ENCODE measurements at regions not wholly inside any gene's neighbourhood (a gene's known extent, or its start where the extent isn't known, plus 50 kb on each side); places are given as distances from the start of the nearest gene placed in this dataset.

DNA sequence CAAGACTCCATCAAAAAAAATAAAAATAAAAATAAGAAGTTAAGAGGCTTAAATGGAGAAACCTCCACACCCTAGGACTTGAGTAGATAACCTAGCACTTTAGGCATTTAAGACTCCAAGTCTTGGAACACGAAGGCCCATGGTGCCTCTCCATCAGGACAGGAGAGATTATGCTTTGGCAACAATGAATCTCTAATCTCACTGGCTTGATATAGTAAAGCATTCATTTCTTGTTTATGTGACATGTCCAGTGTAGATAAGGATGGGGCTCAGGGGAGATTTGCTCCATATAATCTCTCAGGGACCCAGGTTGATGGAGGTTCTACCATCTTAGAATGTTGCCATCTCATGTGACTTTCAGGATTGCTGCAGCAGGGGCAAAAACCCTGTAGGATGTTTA is 117.7 kb upstream of the FUT8 start:
- Histone ChIP-seq H3K4me2 (no peak overlapping the region), H3K27ac (no peak overlapping the region), H3K4me1 (peaks cover 16% of the 10 kb centered on the region), H3K4me3 (no peak overlapping the region), H3K9me3 (no peaks in the 10 kb centered on the region)
- ChIA-PET POLR2A (no interaction called here), CTCF (interaction anchor here (1.0 kb wide), 1 partner anchor 125 kb away, joined by 3 read pairs; no protein-coding TSS in a partner anchor)
- ATAC-seq (no peak), DNase-seq (ENCODE audit: low read depth in 1 of 2, low spot score in 1 of 2) (no peak), FAIRE-seq (no peak)
- TF ChIP-seq SREBF2 (IDR thresholded peaks at IDR 0.05): no peak
- TF ChIP-seq, protein P1, sequence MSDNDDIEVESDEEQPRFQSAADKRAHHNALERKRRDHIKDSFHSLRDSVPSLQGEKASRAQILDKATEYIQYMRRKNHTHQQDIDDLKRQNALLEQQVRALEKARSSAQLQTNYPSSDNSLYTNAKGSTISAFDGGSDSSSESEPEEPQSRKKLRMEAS (IDR thresholded peaks at IDR 0.05): no peak
- TF ChIP-seq CHD2 (IDR thresholded peaks at IDR 0.05; ENCODE audit: low read length, partially characterized antibody): no peak
- no peak for TF ChIP-seq CEBPB (IDR thresholded peaks at IDR 0.05)
- no peak for TF ChIP-seq ESRRA (IDR thresholded peaks at IDR 0.05; ENCODE audit: borderline replicate concordance, low read length)
- no peak for TF ChIP-seq TFCP2L1 (CRISPR knock-in tag; IDR thresholded peaks at IDR 0.05)
- TF ChIP-seq E2F6 (IDR thresholded peaks at IDR 0.05; ENCODE audit: borderline replicate concordance, low read depth): no peak
- no peak for TF ChIP-seq HOXB13 (CRISPR knock-in tag; IDR thresholded peaks at IDR 0.05; ENCODE audit: low read depth)
- TF ChIP-seq NFE2L2 (conservative IDR thresholded peaks at IDR 0.05; ENCODE audit: low read length): no peak
- 76% methylated on average over 1 of the region's 1 CpG for WGBS (ENCODE audit: missing lambda C conversion rate)

DNA sequence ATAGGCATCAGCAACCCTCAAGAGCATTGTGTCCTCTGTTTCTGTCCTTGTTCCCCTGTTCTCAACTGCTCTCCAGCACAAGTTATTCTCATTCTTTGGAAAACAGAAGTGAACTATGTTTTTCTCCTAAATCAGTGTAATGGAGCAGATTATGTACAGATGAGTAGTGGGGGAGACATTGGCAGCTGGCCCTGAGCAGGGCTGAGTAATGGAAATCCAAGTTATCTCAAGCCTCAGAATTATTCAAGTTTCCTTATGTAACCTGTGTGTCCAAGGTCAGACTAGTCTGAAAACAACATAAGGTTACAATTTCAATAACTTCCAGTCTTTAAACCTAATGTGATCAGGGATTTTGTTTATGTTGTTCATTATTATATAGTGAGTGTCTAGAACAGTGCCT is 116.1 kb upstream of the FUT8 start:
- no peak for ATAC-seq
- H3K27ac ChIP-seq: no peak overlapping the region
- no peak overlapping the region for H3K4me2 ChIP-seq
- peaks cover 16% of the 10 kb centered on the region for H3K4me1 ChIP-seq
- POLR2A ChIA-PET: no interaction called here
- TF ChIP-seq RNF2 (IDR thresholded peaks at IDR 0.05; ENCODE audit: borderline replicate concordance, low read depth) (no peak), USF2 (IDR thresholded peaks at IDR 0.05) (no peak), ELK1 (IDR thresholded peaks at IDR 0.05; ENCODE audit: low read depth, low read length) (no peak), FOSB (CRISPR knock-in tag; IDR thresholded peaks at IDR 0.05) (no peak), EHMT2 (IDR thresholded peaks at IDR 0.05; ENCODE audit: low read depth) (no peak), MYC (IDR thresholded peaks at IDR 0.05; ENCODE audit: borderline replicate concordance, low read length) (no peak)
- CTCF ChIA-PET: no interaction called here
- H3K9me3 ChIP-seq: no peaks in the 10 kb centered on the region
- no peak overlapping the region for H3K4me3 ChIP-seq
- DNase-seq (ENCODE audit: low read depth in 1 of 2, low spot score in 1 of 2): no peak
- FAIRE-seq: no peak

GRCh38 chr14:65296876-65297275 is 115.7 kb upstream of the FUT8 start:
- FAIRE-seq (no peak), ATAC-seq (no peak), DNase-seq (ENCODE audit: low read depth in 1 of 2, low spot score in 1 of 2) (no peak)
- WGBS (ENCODE audit: missing lambda C conversion rate): 82% methylated on average over 4 of the region's 4 CpGs
- H3K4me1 ChIP-seq: peaks cover 16% of the 10 kb centered on the region
- no peak for TF ChIP-seq CTCF (IDR thresholded peaks at IDR 0.05)
- no peak for TF ChIP-seq FOXS1 (CRISPR knock-in tag; IDR thresholded peaks at IDR 0.05)
- no peak for TF ChIP-seq MAFK (IDR thresholded peaks at IDR 0.05; ENCODE audit: partially characterized antibody)
- no peak for TF ChIP-seq FOSL2 (IDR thresholded peaks at IDR 0.05)
- TF ChIP-seq FOSL2 (CRISPR knock-in tag; IDR thresholded peaks at IDR 0.05): no peak
- TF ChIP-seq ATOH8 (CRISPR knock-in tag; IDR thresholded peaks at IDR 0.05; ENCODE audit: low read depth): no peak
- TF ChIP-seq ZSCAN20 (CRISPR knock-in tag; IDR thresholded peaks at IDR 0.05): no peak
- TF ChIP-seq HOXB13 (CRISPR knock-in tag; IDR thresholded peaks at IDR 0.05; ENCODE audit: low read depth): no peak
- TF ChIP-seq HMGXB4 (CRISPR knock-in tag; IDR thresholded peaks at IDR 0.05; ENCODE audit: borderline replicate concordance): no peak
- no peak for TF ChIP-seq NPAS2 (CRISPR knock-in tag; IDR thresholded peaks at IDR 0.05; ENCODE audit: borderline replicate concordance)
- no peak for TF ChIP-seq USF2 (IDR thresholded peaks at IDR 0.05)
- TF ChIP-seq ESRRA (IDR thresholded peaks at IDR 0.05; ENCODE audit: borderline replicate concordance, low read length): no peak
- TF ChIP-seq SREBF2 (IDR thresholded peaks at IDR 0.05): no peak
- no peak for TF ChIP-seq SMC3 (IDR thresholded peaks at IDR 0.05)
- TF ChIP-seq TFCP2L1 (CRISPR knock-in tag; IDR thresholded peaks at IDR 0.05): no peak
- no peak overlapping the region for H3K4me3 ChIP-seq
- CTCF ChIA-PET: interaction anchor here (0.9 kb wide), 1 partner anchor 115 kb away, joined by 4 read pairs; the partner anchor contains the start of gene FUT8
- H3K27ac ChIP-seq: peak overlapping the region in 1 of 2 experiments; percentile 25; a peak in 1 of 6 replicates
- H3K4me2 ChIP-seq: no peak overlapping the region
- POLR2A ChIA-PET: no interaction called here
- H3K9me3 ChIP-seq: no peaks in the 10 kb centered on the region

Data from A549 (cell line).